ENCODE measurements at regions not wholly inside any gene's neighbourhood (a gene's known extent, or its start where the extent isn't known, plus 50 kb on each side); places are given as distances from the start of the nearest gene placed in this dataset.

DNA sequence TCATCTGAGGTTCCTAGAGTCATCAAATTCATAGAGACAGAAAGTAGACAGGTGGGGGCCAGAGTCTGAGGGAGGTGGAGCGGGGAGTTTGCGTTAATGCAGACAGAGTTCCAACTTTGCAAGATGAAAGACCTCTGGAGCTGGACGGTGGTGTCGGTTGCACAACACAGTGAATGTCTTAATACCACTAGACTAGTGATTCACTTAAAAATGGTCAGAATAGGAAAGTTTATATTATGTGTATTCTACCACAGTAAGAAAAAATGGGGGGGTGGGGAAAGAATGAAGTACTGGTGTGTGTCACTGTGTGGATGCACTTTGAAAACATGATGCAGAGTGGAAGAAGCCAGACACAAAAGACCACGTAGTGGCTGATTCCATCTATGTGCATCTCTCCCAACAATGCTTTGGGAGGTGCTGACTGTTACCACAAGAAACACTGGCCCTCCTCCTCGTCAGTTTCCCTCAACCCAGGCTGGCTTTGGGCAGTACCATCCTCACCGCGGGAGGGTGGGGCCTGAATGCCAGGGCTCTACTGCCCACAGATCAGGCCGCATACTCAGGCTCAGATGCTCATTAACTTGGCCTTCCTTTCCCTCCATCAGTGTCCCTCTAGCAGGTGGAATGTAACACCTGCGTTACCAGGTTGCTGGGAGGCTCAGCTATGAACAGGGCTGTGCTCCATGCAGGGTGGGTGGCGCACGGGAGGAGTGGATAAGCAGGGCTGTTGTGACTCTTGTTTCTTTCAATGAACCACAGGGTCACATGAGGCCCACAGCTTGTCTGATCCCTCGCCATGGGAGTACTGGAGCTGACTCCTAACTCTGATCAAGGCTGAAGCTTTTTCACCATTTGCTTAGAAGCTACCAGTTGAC lies 297.0 kb downstream of the CTTN start:
- TF ChIP-seq, protein P1, sequence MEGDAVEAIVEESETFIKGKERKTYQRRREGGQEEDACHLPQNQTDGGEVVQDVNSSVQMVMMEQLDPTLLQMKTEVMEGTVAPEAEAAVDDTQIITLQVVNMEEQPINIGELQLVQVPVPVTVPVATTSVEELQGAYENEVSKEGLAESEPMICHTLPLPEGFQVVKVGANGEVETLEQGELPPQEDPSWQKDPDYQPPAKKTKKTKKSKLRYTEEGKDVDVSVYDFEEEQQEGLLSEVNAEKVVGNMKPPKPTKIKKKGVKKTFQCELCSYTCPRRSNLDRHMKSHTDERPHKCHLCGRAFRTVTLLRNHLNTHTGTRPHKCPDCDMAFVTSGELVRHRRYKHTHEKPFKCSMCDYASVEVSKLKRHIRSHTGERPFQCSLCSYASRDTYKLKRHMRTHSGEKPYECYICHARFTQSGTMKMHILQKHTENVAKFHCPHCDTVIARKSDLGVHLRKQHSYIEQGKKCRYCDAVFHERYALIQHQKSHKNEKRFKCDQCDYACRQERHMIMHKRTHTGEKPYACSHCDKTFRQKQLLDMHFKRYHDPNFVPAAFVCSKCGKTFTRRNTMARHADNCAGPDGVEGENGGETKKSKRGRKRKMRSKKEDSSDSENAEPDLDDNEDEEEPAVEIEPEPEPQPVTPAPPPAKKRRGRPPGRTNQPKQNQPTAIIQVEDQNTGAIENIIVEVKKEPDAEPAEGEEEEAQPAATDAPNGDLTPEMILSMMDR (conservative IDR thresholded peaks at IDR 0.05; ENCODE audit: low read depth in 2 of 2), result no peak
- TF ChIP-seq POLR2AphosphoS5 (IDR thresholded peaks at IDR 0.05; ENCODE audit: low read depth), result no peak
- no peak for TF ChIP-seq EZH2 (IDR thresholded peaks at IDR 0.05; ENCODE audit: low read depth, unreplicated experiment)
- TF ChIP-seq, protein P2, sequence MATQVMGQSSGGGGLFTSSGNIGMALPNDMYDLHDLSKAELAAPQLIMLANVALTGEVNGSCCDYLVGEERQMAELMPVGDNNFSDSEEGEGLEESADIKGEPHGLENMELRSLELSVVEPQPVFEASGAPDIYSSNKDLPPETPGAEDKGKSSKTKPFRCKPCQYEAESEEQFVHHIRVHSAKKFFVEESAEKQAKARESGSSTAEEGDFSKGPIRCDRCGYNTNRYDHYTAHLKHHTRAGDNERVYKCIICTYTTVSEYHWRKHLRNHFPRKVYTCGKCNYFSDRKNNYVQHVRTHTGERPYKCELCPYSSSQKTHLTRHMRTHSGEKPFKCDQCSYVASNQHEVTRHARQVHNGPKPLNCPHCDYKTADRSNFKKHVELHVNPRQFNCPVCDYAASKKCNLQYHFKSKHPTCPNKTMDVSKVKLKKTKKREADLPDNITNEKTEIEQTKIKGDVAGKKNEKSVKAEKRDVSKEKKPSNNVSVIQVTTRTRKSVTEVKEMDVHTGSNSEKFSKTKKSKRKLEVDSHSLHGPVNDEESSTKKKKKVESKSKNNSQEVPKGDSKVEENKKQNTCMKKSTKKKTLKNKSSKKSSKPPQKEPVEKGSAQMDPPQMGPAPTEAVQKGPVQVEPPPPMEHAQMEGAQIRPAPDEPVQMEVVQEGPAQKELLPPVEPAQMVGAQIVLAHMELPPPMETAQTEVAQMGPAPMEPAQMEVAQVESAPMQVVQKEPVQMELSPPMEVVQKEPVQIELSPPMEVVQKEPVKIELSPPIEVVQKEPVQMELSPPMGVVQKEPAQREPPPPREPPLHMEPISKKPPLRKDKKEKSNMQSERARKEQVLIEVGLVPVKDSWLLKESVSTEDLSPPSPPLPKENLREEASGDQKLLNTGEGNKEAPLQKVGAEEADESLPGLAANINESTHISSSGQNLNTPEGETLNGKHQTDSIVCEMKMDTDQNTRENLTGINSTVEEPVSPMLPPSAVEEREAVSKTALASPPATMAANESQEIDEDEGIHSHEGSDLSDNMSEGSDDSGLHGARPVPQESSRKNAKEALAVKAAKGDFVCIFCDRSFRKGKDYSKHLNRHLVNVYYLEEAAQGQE (IDR thresholded peaks at IDR 0.05; ENCODE audit: unreplicated experiment), result no peak
- no peak for TF ChIP-seq EZH2phosphoT487 (IDR thresholded peaks at IDR 0.05; ENCODE audit: unreplicated experiment)
- TF ChIP-seq CREB1 (CRISPR knock-in tag; IDR thresholded peaks at IDR 0.05; ENCODE audit: low read depth), result no peak
- TF ChIP-seq, protein P3, sequence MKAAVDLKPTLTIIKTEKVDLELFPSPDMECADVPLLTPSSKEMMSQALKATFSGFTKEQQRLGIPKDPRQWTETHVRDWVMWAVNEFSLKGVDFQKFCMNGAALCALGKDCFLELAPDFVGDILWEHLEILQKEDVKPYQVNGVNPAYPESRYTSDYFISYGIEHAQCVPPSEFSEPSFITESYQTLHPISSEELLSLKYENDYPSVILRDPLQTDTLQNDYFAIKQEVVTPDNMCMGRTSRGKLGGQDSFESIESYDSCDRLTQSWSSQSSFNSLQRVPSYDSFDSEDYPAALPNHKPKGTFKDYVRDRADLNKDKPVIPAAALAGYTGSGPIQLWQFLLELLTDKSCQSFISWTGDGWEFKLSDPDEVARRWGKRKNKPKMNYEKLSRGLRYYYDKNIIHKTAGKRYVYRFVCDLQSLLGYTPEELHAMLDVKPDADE (IDR thresholded peaks at IDR 0.05), result no peak
- no peak for TF ChIP-seq ZNF331 (CRISPR knock-in tag; IDR thresholded peaks at IDR 0.05; ENCODE audit: low read depth)

All from GM23338 (cell line).